IMR-90 (cell line): ENCODE measurements at regions not wholly inside any gene's neighbourhood (a gene's known extent, or its start where the extent isn't known, plus 50 kb on each side); places are given as distances from the start of the nearest gene placed in this dataset.

ENCODE experiments used
- CHD1 ChIP-seq: IDR thresholded peaks from 2 replicates; pipeline ENCODE4 v1.6.1; 2012; ENCODE audit warnings: low read depth, low read length, improper control_type of control experiment
- NFE2L2 ChIP-seq: fragments of 150-350 bp; IDR thresholded peaks from 2 replicates; pipeline ENCODE4 v1.6.1; 2016; ENCODE audit warnings: low read depth, mild to moderate bottlenecking, low read length
- POLR2A ChIP-seq: IDR thresholded peaks from 2 replicates; pipeline ENCODE4 v1.6.1; 2012; ENCODE audit warnings: mild to moderate bottlenecking, low read depth, low read length
- RAD21 ChIP-seq: IDR thresholded peaks from 2 replicates; pipeline ENCODE4 v1.6.1; 2012; ENCODE audit warnings: low read length, improper control_type of control experiment
- RFX5 ChIP-seq: IDR thresholded peaks from 2 replicates; pipeline ENCODE4 v1.8.0; 2012; ENCODE audit warnings: low read depth, mild to moderate bottlenecking, low read length, moderate library complexity
- SMC3 ChIP-seq: fragments of 150-350 bp; IDR thresholded peaks from 2 replicates; pipeline ENCODE4 v1.6.1; 2016; ENCODE audit warnings: low read depth, mild to moderate bottlenecking, antibody characterized with exemption, low read length, moderate library complexity
- TF ChIP-seq, protein P1 (sequence below): conservative IDR thresholded peaks from 2 replicates; pipeline ENCODE4 v1.5.1; 2012; ENCODE audit warnings: mild to moderate bottlenecking, low read depth, low read length, improper control_type of control experiment

DNA sequence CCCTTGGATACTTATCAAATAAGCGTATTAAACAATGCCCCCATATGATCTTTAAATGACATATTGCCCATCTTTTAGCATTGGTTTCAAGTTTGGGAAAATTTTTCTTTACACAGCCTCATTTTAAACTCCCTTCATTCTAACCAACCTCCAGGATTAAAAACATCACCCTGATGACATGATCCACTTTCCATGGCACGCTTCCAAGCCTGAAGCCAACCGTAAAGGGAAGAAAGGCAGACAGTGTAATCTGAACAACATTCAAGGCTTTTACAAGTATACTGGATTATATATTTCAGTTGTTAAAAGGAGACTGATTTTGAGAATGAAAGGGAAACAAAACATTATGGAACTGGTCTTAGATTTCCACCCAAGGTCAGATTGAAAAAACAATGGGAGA, 1721.9 kb downstream of the OLFM4 start:
- TF ChIP-seq RFX5 (no peak), SMC3 (no peak), NFE2L2 (no peak), POLR2A (no peak), RAD21 (no peak), CHD1 (no peak)
- TF ChIP-seq, protein P1, sequence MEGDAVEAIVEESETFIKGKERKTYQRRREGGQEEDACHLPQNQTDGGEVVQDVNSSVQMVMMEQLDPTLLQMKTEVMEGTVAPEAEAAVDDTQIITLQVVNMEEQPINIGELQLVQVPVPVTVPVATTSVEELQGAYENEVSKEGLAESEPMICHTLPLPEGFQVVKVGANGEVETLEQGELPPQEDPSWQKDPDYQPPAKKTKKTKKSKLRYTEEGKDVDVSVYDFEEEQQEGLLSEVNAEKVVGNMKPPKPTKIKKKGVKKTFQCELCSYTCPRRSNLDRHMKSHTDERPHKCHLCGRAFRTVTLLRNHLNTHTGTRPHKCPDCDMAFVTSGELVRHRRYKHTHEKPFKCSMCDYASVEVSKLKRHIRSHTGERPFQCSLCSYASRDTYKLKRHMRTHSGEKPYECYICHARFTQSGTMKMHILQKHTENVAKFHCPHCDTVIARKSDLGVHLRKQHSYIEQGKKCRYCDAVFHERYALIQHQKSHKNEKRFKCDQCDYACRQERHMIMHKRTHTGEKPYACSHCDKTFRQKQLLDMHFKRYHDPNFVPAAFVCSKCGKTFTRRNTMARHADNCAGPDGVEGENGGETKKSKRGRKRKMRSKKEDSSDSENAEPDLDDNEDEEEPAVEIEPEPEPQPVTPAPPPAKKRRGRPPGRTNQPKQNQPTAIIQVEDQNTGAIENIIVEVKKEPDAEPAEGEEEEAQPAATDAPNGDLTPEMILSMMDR: no peak
